ENCODE measurements at regions not wholly inside any gene's neighbourhood (a gene's known extent, or its start where the extent isn't known, plus 50 kb on each side); places are given as distances from the start of the nearest gene placed in this dataset.

GRCh38 chr15:36468746-36469145, 110.7 kb upstream of the CDIN1 start:
- TF ChIP-seq CTCF (IDR thresholded peaks at IDR 0.05; ENCODE audit: poor library complexity, severe bottlenecking) = no peak
- no peak for TF ChIP-seq EP300 (conservative IDR thresholded peaks at IDR 0.05; ENCODE audit: poor library complexity, severe bottlenecking)

Data from neural cell (in vitro differentiated cells).